A673 (cell line): ENCODE measurements at regions not wholly inside any gene's neighbourhood (a gene's known extent, or its start where the extent isn't known, plus 50 kb on each side); places are given as distances from the start of the nearest gene placed in this dataset.

Experiments
- BruUV-seq: library from RNA; stranded (reverse); fragments of 400-500 nt; replicated peaks from 2 replicates; lab custom pipeline; 2021; lab: Mats Ljungman, UMichigan
- CTCF ChIA-PET: fragments of 300-600 bp; sonication (Branson Sonifier 250); formaldehyde crosslinking; loops from one replicate; lab custom pipeline; 2022; ENCODE audit warnings: antibody characterized with exemption; lab: Charles Lee
- POLR2A ChIA-PET: fragments of 300-600 bp; sonication (Branson Sonifier 250); formaldehyde crosslinking; loops from one replicate; lab custom pipeline; 2022; ENCODE audit warnings: antibody characterized with exemption; ENCODE audit not compliant: low non-redundant PET; lab: Charles Lee
- DNase-seq: peaks from one replicate; pipeline ENCODE4 v3.0.0-alpha.2; 2015; ENCODE audit warnings: low spot score
- H3K27ac ChIP-seq: fragments of 200-600 bp; sonication (generic); 2 replicates; pipeline ENCODE4 v1.5.1; 2016; ENCODE audit warnings: mixed run types, low read depth, mild to moderate bottlenecking, mixed read lengths, antibody characterized with exemption, low read length; ENCODE audit not compliant: poor library complexity, severe bottlenecking
- H3K27me3 ChIP-seq: fragments of 200-600 bp; sonication (generic); replicated peaks from 2 replicates; pipeline ENCODE4 v1.6.1; 2017; ENCODE audit warnings: mixed run types, low read depth, mild to moderate bottlenecking, mixed read lengths, antibody characterized with exemption, low read length; ENCODE audit not compliant: insufficient read depth, poor library complexity
- H3K36me3 ChIP-seq: fragments of 200-600 bp; sonication (generic); 2 replicates; pipeline ENCODE4 v1.6.1; 2016; ENCODE audit warnings: mixed run types, mild to moderate bottlenecking, mixed read lengths, antibody characterized with exemption, low read length; ENCODE audit not compliant: insufficient read depth, poor library complexity, severe bottlenecking
- H3K4me1 ChIP-seq: fragments of 200-600 bp; sonication (generic); 2 replicates; pipeline ENCODE4 v1.6.1; 2017; ENCODE audit warnings: mixed run types, mild to moderate bottlenecking, mixed read lengths, antibody characterized with exemption, low read length; ENCODE audit not compliant: insufficient read depth, poor library complexity, severe bottlenecking
- H3K4me3 ChIP-seq: fragments of 200-600 bp; sonication (generic); 2 replicates; pipeline ENCODE4 v1.5.1; 2016; ENCODE audit warnings: low read depth, mixed run types, mild to moderate bottlenecking, mixed read lengths, low read length; ENCODE audit not compliant: poor library complexity, severe bottlenecking
- H3K9me3 ChIP-seq: fragments of 200-600 bp; sonication (generic); 2 replicates; pipeline ENCODE4 v1.6.1; 2016; ENCODE audit warnings: mixed run types, low read depth, mild to moderate bottlenecking, mixed read lengths, antibody characterized with exemption, low read length; ENCODE audit not compliant: poor library complexity, severe bottlenecking
- EZH2 ChIP-seq: fragments of 200-600 bp; sonication (generic); IDR thresholded peaks from 2 replicates; pipeline ENCODE4 v1.6.1; 2017; ENCODE audit warnings: borderline replicate concordance, low read depth, mild to moderate bottlenecking, mixed read lengths, antibody characterized with exemption, low read length; ENCODE audit not compliant: poor library complexity, severe bottlenecking
- intact Hi-C: fragments of 100-400 bp; cut with micrococcal nuclease; formaldehyde crosslinking; loops from one replicate; pipeline ENCODE4 v1.10.0; 2022; ENCODE audit not compliant: unreplicated experiment
- TF ChIP-seq, protein P1 (sequence below): fragments of 300-800, 200-600 bp; sonication (generic); conservative IDR thresholded peaks from 2 replicates; pipeline ENCODE4 v1.5.1; 2017; ENCODE audit warnings: low read depth, mild to moderate bottlenecking, antibody characterized with exemption, low read length, moderate library complexity, mixed read lengths

DNA sequence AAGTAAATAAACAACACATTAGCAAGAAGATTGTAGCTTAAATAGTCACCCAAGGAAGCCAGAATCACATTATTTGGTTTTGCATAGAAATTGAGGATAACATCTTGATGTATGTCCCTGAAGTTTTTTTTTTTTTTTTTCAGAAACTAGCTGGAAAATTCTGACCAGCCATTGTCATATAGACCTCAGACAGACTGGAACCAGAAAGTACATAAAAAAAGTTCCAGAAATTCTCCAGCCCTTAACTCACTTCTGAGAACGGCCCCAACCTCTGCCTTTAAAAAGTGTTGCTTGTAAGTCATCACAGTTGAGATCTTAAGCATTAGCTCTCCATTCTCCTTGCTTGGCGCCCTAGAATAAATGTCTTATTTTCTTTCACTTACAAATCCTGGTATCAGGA is 350.5 kb downstream of the CCDC85A start:
- CTCF ChIA-PET: no interaction called here
- Histone ChIP-seq H3K4me3 (no peak overlapping the region), H3K36me3 (no peaks in the 10 kb centered on the region), H3K27ac (no peak overlapping the region), H3K27me3 (no peaks in the 10 kb centered on the region), H3K4me1 (no peaks in the 10 kb centered on the region), H3K9me3 (no peaks in the 10 kb centered on the region)
- DNase-seq: no peak
- POLR2A ChIA-PET: no interaction called here
- no TSS peak for BruUV-seq
- intact Hi-C loops: no loop called here
- TF ChIP-seq EZH2: no peak
- TF ChIP-seq, protein P1, sequence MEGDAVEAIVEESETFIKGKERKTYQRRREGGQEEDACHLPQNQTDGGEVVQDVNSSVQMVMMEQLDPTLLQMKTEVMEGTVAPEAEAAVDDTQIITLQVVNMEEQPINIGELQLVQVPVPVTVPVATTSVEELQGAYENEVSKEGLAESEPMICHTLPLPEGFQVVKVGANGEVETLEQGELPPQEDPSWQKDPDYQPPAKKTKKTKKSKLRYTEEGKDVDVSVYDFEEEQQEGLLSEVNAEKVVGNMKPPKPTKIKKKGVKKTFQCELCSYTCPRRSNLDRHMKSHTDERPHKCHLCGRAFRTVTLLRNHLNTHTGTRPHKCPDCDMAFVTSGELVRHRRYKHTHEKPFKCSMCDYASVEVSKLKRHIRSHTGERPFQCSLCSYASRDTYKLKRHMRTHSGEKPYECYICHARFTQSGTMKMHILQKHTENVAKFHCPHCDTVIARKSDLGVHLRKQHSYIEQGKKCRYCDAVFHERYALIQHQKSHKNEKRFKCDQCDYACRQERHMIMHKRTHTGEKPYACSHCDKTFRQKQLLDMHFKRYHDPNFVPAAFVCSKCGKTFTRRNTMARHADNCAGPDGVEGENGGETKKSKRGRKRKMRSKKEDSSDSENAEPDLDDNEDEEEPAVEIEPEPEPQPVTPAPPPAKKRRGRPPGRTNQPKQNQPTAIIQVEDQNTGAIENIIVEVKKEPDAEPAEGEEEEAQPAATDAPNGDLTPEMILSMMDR: no peak

DNA sequence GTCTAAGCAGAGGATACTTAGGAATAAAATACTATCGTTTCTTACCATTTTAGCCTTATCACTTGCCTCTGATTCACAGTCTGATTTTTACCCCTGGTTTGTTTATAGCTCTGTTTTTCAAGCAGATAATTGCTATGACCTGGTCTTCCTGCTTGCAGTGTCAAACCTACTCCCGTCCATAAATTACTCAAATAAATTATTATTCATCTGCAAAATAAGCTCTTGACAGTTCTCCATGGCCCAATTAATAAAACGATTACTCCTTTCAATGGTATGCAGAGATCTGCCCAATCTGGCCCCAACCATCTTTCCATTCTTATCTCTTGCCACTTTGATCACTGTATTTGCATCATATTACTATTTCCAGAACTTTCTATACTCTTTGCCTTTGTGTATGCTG is 354.0 kb downstream of the CCDC85A start:
- intact Hi-C loops: no loop called here

DNA sequence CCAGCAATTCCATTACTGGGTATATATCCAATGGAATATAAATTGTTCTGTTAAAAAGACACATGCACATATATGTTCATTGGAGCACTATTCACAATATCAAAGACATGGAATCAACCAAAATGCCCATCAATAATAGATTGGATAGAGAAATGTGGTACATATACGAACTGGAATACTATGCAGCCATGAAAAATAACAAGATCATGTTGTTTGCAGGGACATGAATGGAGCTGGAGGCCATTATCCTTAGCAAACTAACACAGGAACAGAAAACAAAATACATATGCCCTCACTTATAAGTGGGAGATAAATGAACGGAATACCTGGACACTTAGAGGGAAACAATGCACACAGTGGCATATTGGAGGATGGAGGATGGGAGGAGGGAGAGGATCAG is 355.8 kb downstream of the CCDC85A start:
- Histone ChIP-seq H3K27me3 (no peaks in the 10 kb centered on the region), H3K27ac (no peak overlapping the region), H3K9me3 (no peaks in the 10 kb centered on the region), H3K36me3 (no peaks in the 10 kb centered on the region), H3K4me3 (no peak overlapping the region), H3K4me1 (no peaks in the 10 kb centered on the region)
- intact Hi-C loops: no loop called here
- no TSS peak for BruUV-seq
- TF ChIP-seq, protein P1: no peak
- TF ChIP-seq EZH2: no peak
- no peak for DNase-seq
- ChIA-PET CTCF (no interaction called here), POLR2A (no interaction called here)

More for the DNA sequence above, 354.0 kb downstream of the CCDC85A start:
- Histone ChIP-seq H3K4me3 (no peak overlapping the region), H3K27ac (no peak overlapping the region), H3K9me3 (no peaks in the 10 kb centered on the region), H3K4me1 (no peaks in the 10 kb centered on the region), H3K27me3 (no peaks in the 10 kb centered on the region), H3K36me3 (no peaks in the 10 kb centered on the region)
- no peak for DNase-seq
- ChIA-PET CTCF (no interaction called here), POLR2A (no interaction called here)
- BruUV-seq: no TSS peak
- TF ChIP-seq, protein P1: no peak
- no peak for TF ChIP-seq EZH2
